Spleen (tissue), 11 donors: ENCODE measurements at regions not wholly inside any gene's neighbourhood (a gene's known extent, or its start where the extent isn't known, plus 50 kb on each side); places are given as distances from the start of the nearest gene placed in this dataset.

Experiments
- DNase-seq: peaks from one replicate; pipeline ENCODE4 v3.0.0-alpha.2; 2020
- H3K27ac ChIP-seq, 8 donors: fragments of 200-600 bp; sonication (generic) in 7 of 8; 1 replicate in 4 of 8; 2 replicates in 4 of 8; pipeline versions ENCODE4 v1.5.0 to v1.8.0; 2016 to 2021; ENCODE audit warnings: inconsistent platforms in 4 of 8, mild to moderate bottlenecking in 4 of 8, moderate library complexity in 1 of 8
- H3K27me3 ChIP-seq, 7 donors: fragments of 200-600 bp; sonication (generic) in 6 of 7; replicated peaks in 1 of 7; 1 replicate in 4 of 7; 2 replicates in 3 of 7; pipeline versions ENCODE4 v1.5.0 to v1.8.0; 2016 to 2021; ENCODE audit warnings: inconsistent platforms in 3 of 7, mild to moderate bottlenecking in 1 of 7
- H3K36me3 ChIP-seq, 6 donors: fragments of 200-600 bp; sonication (generic) in 5 of 6; 1 replicate in 4 of 6; 2 replicates in 2 of 6; pipeline versions ENCODE4 v1.5.0 to v1.8.0; 2016 to 2021; ENCODE audit warnings: inconsistent platforms in 2 of 6
- H3K4me1 ChIP-seq, 6 donors: fragments of 200-600 bp; sonication (generic) in 5 of 6; 1 replicate in 3 of 6; 2 replicates in 3 of 6; pipeline versions ENCODE4 v1.5.0 to v1.8.0; 2016 to 2021; ENCODE audit warnings: inconsistent platforms in 3 of 6
- H3K4me3 ChIP-seq, 8 donors: fragments of 200-600 bp; sonication (generic) in 7 of 8; 1 replicate in 4 of 8; 2 replicates in 4 of 8; pipeline versions ENCODE4 v1.5.0 to v1.8.0; 2016 to 2021; ENCODE audit warnings: inconsistent platforms in 4 of 8, mild to moderate bottlenecking in 4 of 8, moderate library complexity in 2 of 8
- H3K9me3 ChIP-seq, 8 donors: fragments of 200-600 bp; sonication (generic) in 7 of 8; 1 replicate in 4 of 8; 2 replicates in 4 of 8; pipeline versions ENCODE4 v1.5.0 to v1.8.0; 2016 to 2021; ENCODE audit warnings: inconsistent platforms in 4 of 8
- POLR2A ChIP-seq, 3 donors: fragments of 450-650 bp; IDR thresholded peaks; one replicate each; pipeline ENCODE4 v1.5.1; 2017; ENCODE audit warnings: antibody characterized with exemption in 3 of 3, mild to moderate bottlenecking in 1 of 3
- POLR2AphosphoS5 ChIP-seq, 3 donors: sonication (generic); formaldehyde crosslinking; IDR thresholded peaks; one replicate each; pipeline ENCODE4 v1.5.1; 2017; ENCODE audit warnings: antibody characterized with exemption in 3 of 3
- WGBS, 5 donors: extraction: QIAGEN DNeasy Blood & Tissue Kit in 3 of 5; methylation state at CpG; one replicate each; pipeline versions ENCODE4 v1.1.5 to v1.1.7; 2013 to 2018; 5-methylcytosine and 5-hydroxymethylcytosine counted together
- intact Hi-C: fragments of 100-400 bp; cut with DNase I; formaldehyde crosslinking; loops from one replicate; pipeline ENCODE4 v1.15.0; 2023; ENCODE audit warnings: low total_unique reads
- TF ChIP-seq, protein P1 (sequence below), 11 experiments: fragments of 200-600 bp in 7 of 11; fragments of 450-650 bp in 4 of 11; sonication (generic) in 4 of 11; IDR thresholded peaks in 8 of 11; conservative IDR thresholded peaks in 3 of 11; 1 replicate in 7 of 11; 2 replicates in 4 of 11; pipeline versions ENCODE4 v1.4.0 to v1.8.0; 2016 to 2021; ENCODE audit warnings: antibody characterized with exemption in 11 of 11, inconsistent platforms in 4 of 11, mild to moderate bottlenecking in 1 of 11
- donor health status: healthy with polysubstance abuse.
- donor health status: DM: no; HTN: no; CAD: no; lungs with moderate emphysema.
- donor health status: DM: no; HTN: no; CAD: no.
- donor health status: Bipolar disorder and iron deficiency.
- donor health status: healthy.
- donor health status: DM: no; HTN: no; CAD: no.
- donor health status: DM: yes; HTN: yes; CAD: no.

DNA sequence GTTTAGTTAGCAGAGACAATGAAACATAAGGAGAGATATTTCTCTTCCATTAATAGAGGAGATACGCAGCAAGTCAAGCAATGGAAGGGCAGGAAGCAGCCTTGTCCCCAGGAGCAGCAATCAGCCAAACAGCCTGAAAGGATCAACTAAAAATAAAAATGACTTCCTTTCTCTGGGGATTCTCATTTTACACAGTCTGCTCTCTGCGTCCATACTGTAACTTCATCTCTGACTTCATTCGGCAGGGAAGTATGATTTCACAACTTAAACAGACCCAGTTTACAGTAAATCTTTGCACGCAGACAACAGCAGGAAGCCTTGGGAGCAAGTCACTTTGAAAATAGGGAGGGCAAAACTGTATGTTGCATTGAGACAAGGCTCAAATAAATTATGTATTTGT is 826.7 kb downstream of the DIAPH3 start:
- Histone ChIP-seq H3K4me3 (no peak overlapping the region), H3K9me3 (no peaks in the 10 kb centered on the region), H3K4me1 (peaks cover 0 to 12% (median 4%) of the 10 kb centered on the region in 6 donors), H3K27ac (peak overlapping the region in 6 of 8 donors; percentile 22 to 57 (median 36)), H3K36me3 (no peaks in the 10 kb centered on the region), H3K27me3 (no peaks in the 10 kb centered on the region)
- TF ChIP-seq, protein P1, sequence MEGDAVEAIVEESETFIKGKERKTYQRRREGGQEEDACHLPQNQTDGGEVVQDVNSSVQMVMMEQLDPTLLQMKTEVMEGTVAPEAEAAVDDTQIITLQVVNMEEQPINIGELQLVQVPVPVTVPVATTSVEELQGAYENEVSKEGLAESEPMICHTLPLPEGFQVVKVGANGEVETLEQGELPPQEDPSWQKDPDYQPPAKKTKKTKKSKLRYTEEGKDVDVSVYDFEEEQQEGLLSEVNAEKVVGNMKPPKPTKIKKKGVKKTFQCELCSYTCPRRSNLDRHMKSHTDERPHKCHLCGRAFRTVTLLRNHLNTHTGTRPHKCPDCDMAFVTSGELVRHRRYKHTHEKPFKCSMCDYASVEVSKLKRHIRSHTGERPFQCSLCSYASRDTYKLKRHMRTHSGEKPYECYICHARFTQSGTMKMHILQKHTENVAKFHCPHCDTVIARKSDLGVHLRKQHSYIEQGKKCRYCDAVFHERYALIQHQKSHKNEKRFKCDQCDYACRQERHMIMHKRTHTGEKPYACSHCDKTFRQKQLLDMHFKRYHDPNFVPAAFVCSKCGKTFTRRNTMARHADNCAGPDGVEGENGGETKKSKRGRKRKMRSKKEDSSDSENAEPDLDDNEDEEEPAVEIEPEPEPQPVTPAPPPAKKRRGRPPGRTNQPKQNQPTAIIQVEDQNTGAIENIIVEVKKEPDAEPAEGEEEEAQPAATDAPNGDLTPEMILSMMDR (IDR thresholded peaks at IDR 0.05 in 8 of 11, conservative IDR thresholded peaks at IDR 0.05 in 3 of 11) = no peak
- TF ChIP-seq POLR2AphosphoS5 (IDR thresholded peaks at IDR 0.05) (no peak), POLR2A (IDR thresholded peaks at IDR 0.05) (no peak)
- intact Hi-C loops = no loop called here
- DNase-seq = no peak
- WGBS, 5 donors = 8 to 34% (median 15%) methylated on average over 4 of the region's 4 CpGs

- no peak overlapping the region for H3K4me3 ChIP-seq
- 87 to 96% (median 90%) methylated on average over 5 of the region's 5 CpGs for WGBS, 5 donors
Measured at GRCh38 chr13:59340151-59340550, 823.6 kb downstream of the DIAPH3 start.

GRCh38 chr13:59340581-59340980 is 823.1 kb downstream of the DIAPH3 start:
- Histone ChIP-seq H3K27me3 (no peaks in the 10 kb centered on the region), H3K9me3 (no peaks in the 10 kb centered on the region), H3K27ac (peak overlapping the region in 5 of 8 donors; percentile 66 to 83 (median 81)), H3K4me1 (peaks cover 0 to 14% (median 5%) of the 10 kb centered on the region in 6 donors), H3K36me3 (no peaks in the 10 kb centered on the region), H3K4me3 (no peak overlapping the region)
- WGBS, 5 donors = 55 to 84% (median 64%) methylated on average over 3 of the region's 3 CpGs
- intact Hi-C loops = no loop called here
- no peak for DNase-seq
- no peak for TF ChIP-seq POLR2A (IDR thresholded peaks at IDR 0.05)
- TF ChIP-seq, protein P1 (IDR thresholded peaks at IDR 0.05 in 8 of 11, conservative IDR thresholded peaks at IDR 0.05 in 3 of 11) = no peak
- TF ChIP-seq POLR2AphosphoS5 (IDR thresholded peaks at IDR 0.05) = no peak

More at GRCh38 chr13:59340151-59340550, 823.6 kb downstream of the DIAPH3 start:
- TF ChIP-seq POLR2AphosphoS5 (IDR thresholded peaks at IDR 0.05) (no peak), POLR2A (IDR thresholded peaks at IDR 0.05) (no peak)
- TF ChIP-seq, protein P1 (IDR thresholded peaks at IDR 0.05 in 8 of 11, conservative IDR thresholded peaks at IDR 0.05 in 3 of 11) = no peak
- peaks cover 0 to 12% (median 5%) of the 10 kb centered on the region in 6 donors for H3K4me1 ChIP-seq
- intact Hi-C loops = no loop called here
- H3K27me3 ChIP-seq = no peaks in the 10 kb centered on the region
- H3K27ac ChIP-seq = peak overlapping the region in 2 of 8 donors; percentile 66 to 72
- no peaks in the 10 kb centered on the region for H3K36me3 ChIP-seq
- DNase-seq = no peak
- H3K9me3 ChIP-seq = no peaks in the 10 kb centered on the region

DNA sequence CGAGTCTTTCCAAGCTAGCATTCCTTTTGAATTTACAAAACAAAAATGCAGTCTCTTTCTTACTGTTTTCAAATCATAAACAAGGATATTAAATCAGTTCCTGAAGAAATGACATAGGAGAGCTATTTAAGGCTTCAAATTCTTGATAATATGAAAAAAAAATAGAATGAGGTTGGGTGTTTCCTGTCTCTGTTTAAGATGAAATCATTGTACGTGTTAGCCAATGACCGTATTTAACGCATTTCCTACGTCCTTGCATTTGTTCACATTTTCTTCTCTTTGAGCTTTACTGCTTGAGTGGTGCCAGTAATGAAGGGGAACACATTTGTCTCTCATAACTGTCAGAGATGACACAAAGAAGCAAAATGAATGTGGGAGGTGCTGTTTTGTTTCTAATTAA is 821.3 kb downstream of the DIAPH3 start:
- no peaks in the 10 kb centered on the region for H3K36me3 ChIP-seq
- peaks cover 0 to 10% (median 3%) of the 10 kb centered on the region in 6 donors for H3K4me1 ChIP-seq
- no peak overlapping the region for H3K4me3 ChIP-seq
- TF ChIP-seq, protein P1 (IDR thresholded peaks at IDR 0.05 in 8 of 11, conservative IDR thresholded peaks at IDR 0.05 in 3 of 11) = no peak
- TF ChIP-seq POLR2AphosphoS5 (IDR thresholded peaks at IDR 0.05) = peak in 1 of 3 donors; percentile 50
- 42 to 73% (median 69%) methylated on average over 5 of the region's 5 CpGs for WGBS, 5 donors
- peak overlapping the region; percentile 10 to 83 (median 74) for H3K27ac ChIP-seq
- intact Hi-C loops = no loop called here
- no peaks in the 10 kb centered on the region for H3K27me3 ChIP-seq
- DNase-seq = no peak
- H3K9me3 ChIP-seq = no peaks in the 10 kb centered on the region
